IMR-90 (cell line): ENCODE measurements at regions not wholly inside any gene's neighbourhood (a gene's known extent, or its start where the extent isn't known, plus 50 kb on each side); places are given as distances from the start of the nearest gene placed in this dataset.

ENCODE experiments used
- ATAC-seq: fragments of 200-7000 bp; cut with Tn5 transposase; 2 replicates; pipeline ENCODE4 v1.9.1; 2020; ENCODE audit warnings: low read depth, mild to moderate bottlenecking, moderate library complexity
- BruUV-seq: library from RNA; stranded (reverse); fragments of 400-500 nt; replicated peaks from 2 replicates; lab custom pipeline; 2021; lab: Mats Ljungman, UMichigan
- CTCF ChIA-PET: fragments of 300-600 bp; formaldehyde crosslinking; extraction: SDS; loops from one replicate; lab custom pipeline; 2021; ENCODE audit warnings: antibody characterized with exemption; lab: Yijun Ruan, JAX
- POLR2A ChIA-PET: fragments of 300-600 bp; sonication (Branson Sonifier 250); formaldehyde crosslinking; loops from one replicate; lab custom pipeline; 2022; ENCODE audit warnings: antibody characterized with exemption; ENCODE audit not compliant: unreplicated experiment; lab: Charles Lee
- DNase-seq: peaks from one replicate; pipeline ENCODE4 v3.0.0; 2013
- H2AFZ ChIP-seq: replicated peaks from 2 replicates; pipeline ENCODE3; 2013; ENCODE audit warnings: low read length, mild to moderate bottlenecking; ENCODE audit not compliant: poor library complexity
- H2AK5ac ChIP-seq: 2 replicates; pipeline ENCODE4 v1.6.1; 2013; ENCODE audit warnings: low read depth, low read length, inconsistent platforms
- H2AK9ac ChIP-seq: replicated peaks from 2 replicates; pipeline ENCODE3; 2013; ENCODE audit warnings: mild to moderate bottlenecking, low read depth, low read length, moderate library complexity; ENCODE audit not compliant: poor library complexity
- H2BK120ac ChIP-seq: 2 replicates; pipeline ENCODE4 v1.6.1; 2013; ENCODE audit warnings: low read depth, low read length, inconsistent platforms
- H2BK15ac ChIP-seq: 3 replicates; pipeline ENCODE4 v1.6.1; 2013; ENCODE audit warnings: low read depth, low read length, inconsistent platforms
- H2BK20ac ChIP-seq: 2 replicates; pipeline ENCODE4 v1.6.1; 2013; ENCODE audit warnings: low read depth, mild to moderate bottlenecking, inconsistent platforms, low read length, moderate library complexity
- H2BK5ac ChIP-seq: 2 replicates; pipeline ENCODE4 v1.6.1; 2013; ENCODE audit warnings: mild to moderate bottlenecking, low read depth, low read length, inconsistent platforms; ENCODE audit not compliant: poor library complexity, severe bottlenecking
- H3K14ac ChIP-seq: replicated peaks from 2 replicates; pipeline ENCODE4 v1.6.1; 2013; ENCODE audit warnings: low read depth, low read length, inconsistent platforms
- H3K18ac ChIP-seq: 2 replicates; pipeline ENCODE4 v1.6.1; 2013; ENCODE audit warnings: low read depth, low read length, control low read depth
- H3K23ac ChIP-seq: 2 replicates; pipeline ENCODE4 v1.6.1; 2013; ENCODE audit warnings: low read depth, low read length, inconsistent platforms
- H3K27ac ChIP-seq: 2 replicates; pipeline ENCODE4 v1.5.1; 2013; ENCODE audit warnings: mild to moderate bottlenecking, control low read depth, low read length; ENCODE audit not compliant: insufficient read depth
- H3K27me3 ChIP-seq: 2 replicates; pipeline ENCODE4 v1.6.1; 2013; ENCODE audit warnings: low read length; ENCODE audit not compliant: control insufficient read depth, insufficient read depth
- H3K36me3 ChIP-seq: 2 replicates; pipeline ENCODE4 v1.6.1; 2013; ENCODE audit warnings: low read length, mixed read lengths; ENCODE audit not compliant: control insufficient read depth, insufficient read depth
- H3K4ac ChIP-seq: 2 replicates; pipeline ENCODE4 v1.6.1; 2013; ENCODE audit warnings: low read depth, low read length, inconsistent platforms
- H3K4me1 ChIP-seq: 2 replicates; pipeline ENCODE4 v1.6.1; 2013; ENCODE audit warnings: low read length, mixed read lengths; ENCODE audit not compliant: control insufficient read depth, insufficient read depth
- H3K4me2 ChIP-seq: 2 replicates; pipeline ENCODE4 v1.6.1; 2013; ENCODE audit warnings: low read depth, mild to moderate bottlenecking, control low read depth, low read length, moderate library complexity
- H3K4me3 ChIP-seq: 2 replicates; pipeline ENCODE4 v1.5.1; 2013; ENCODE audit warnings: low read depth, mild to moderate bottlenecking, control low read depth, low read length, moderate library complexity; ENCODE audit not compliant: insufficient read depth
- H3K56ac ChIP-seq: 2 replicates; pipeline ENCODE4 v1.6.1; 2013; ENCODE audit warnings: low read length, inconsistent platforms; ENCODE audit not compliant: insufficient read depth; ENCODE audit errors: extremely low read depth
- H3K79me1 ChIP-seq, 2 experiments: 2 replicates each; pipeline ENCODE4 v1.6.1; 2013; ENCODE audit warnings: low read length in 2 of 2, inconsistent platforms in 1 of 2, low read depth in 1 of 2
- H3K9ac ChIP-seq: 2 replicates; pipeline ENCODE4 v1.6.1; 2013; ENCODE audit warnings: low read depth, low read length, control low read depth
- H3K9me1 ChIP-seq: 2 replicates; pipeline ENCODE4 v1.6.1; 2013; ENCODE audit warnings: low read length, inconsistent platforms; ENCODE audit not compliant: insufficient read depth
- H3K9me3 ChIP-seq: 2 replicates; pipeline ENCODE4 v1.6.1; 2013; ENCODE audit warnings: low read length; ENCODE audit not compliant: control insufficient read depth, insufficient read depth
- H4K20me1 ChIP-seq: 2 replicates; pipeline ENCODE4 v1.6.1; 2013; ENCODE audit warnings: low read length, inconsistent platforms; ENCODE audit not compliant: insufficient read depth
- H4K5ac ChIP-seq: 2 replicates; pipeline ENCODE4 v1.6.1; 2013; ENCODE audit warnings: mild to moderate bottlenecking, low read depth, low read length, control low read depth
- H4K8ac ChIP-seq, 2 experiments: 2 replicates each; pipeline ENCODE4 v1.6.1; 2013; ENCODE audit warnings: low read depth in 2 of 2, low read length in 2 of 2, control low read depth in 1 of 2, inconsistent platforms in 1 of 2
- H4K91ac ChIP-seq: 2 replicates; pipeline ENCODE4 v1.6.1; 2013; ENCODE audit warnings: low read depth, low read length, inconsistent platforms; ENCODE audit not compliant: insufficient read depth
- BHLHE40 ChIP-seq: fragments of 150-350 bp; IDR thresholded peaks from 2 replicates; pipeline ENCODE4 v1.6.1; 2016; ENCODE audit warnings: mild to moderate bottlenecking, low read depth, low read length
- NFE2L2 ChIP-seq: fragments of 150-350 bp; IDR thresholded peaks from 2 replicates; pipeline ENCODE4 v1.6.1; 2016; ENCODE audit warnings: low read depth, mild to moderate bottlenecking, low read length
- SMC3 ChIP-seq: fragments of 150-350 bp; IDR thresholded peaks from 2 replicates; pipeline ENCODE4 v1.6.1; 2016; ENCODE audit warnings: low read depth, mild to moderate bottlenecking, antibody characterized with exemption, low read length, moderate library complexity
- WGBS, 2 experiments: methylation state at CpG; one replicate each; pipeline versions ENCODE4 v1.1.5 to v1.1.7; 2013; ENCODE audit warnings: missing lambda C conversion rate in 2 of 2; ENCODE audit not compliant: insufficient read length in 1 of 2; ENCODE audit errors: extremely low coverage in 2 of 2; 5-methylcytosine and 5-hydroxymethylcytosine counted together
- dilution Hi-C: fragments of 300-500 bp; cut with HindIII; formaldehyde crosslinking; loops from one replicate; pipeline ENCODE4 v1.14.3; 2018; ENCODE audit warnings: low sequenced_read_pairs; ENCODE audit not compliant: unreplicated experiment
- in situ Hi-C: fragments of 300-500 bp; cut with MboI; formaldehyde crosslinking; loops from 3 replicates; pipeline ENCODE4 v1.14.3; 2019; ENCODE audit warnings: low sequenced_read_pairs, inconsistent platforms, mixed read lengths
- intact Hi-C: fragments of 100-400 bp; cut with micrococcal nuclease; formaldehyde crosslinking; loops from 2 replicates; pipeline ENCODE4 v1.10.0; 2022

GRCh38 chr10:28250358-28250757 is 52.5 kb downstream of the MPP7 start:
- ATAC-seq (peak; percentile 58), DNase-seq (peak; percentile 66)
- Histone ChIP-seq H3K56ac (no peak overlapping the region), H2AK5ac (no peak overlapping the region), H2BK15ac (no peak overlapping the region), H3K4me2 (peak overlapping the region; percentile 82), H2BK120ac (no peak overlapping the region), H4K5ac (peak overlapping the region; percentile 35; the same call in 1 of the 2 replicates), H2AFZ (no peak overlapping the region), H3K36me3 (no peaks in the 10 kb centered on the region), H3K14ac (no peak overlapping the region), H3K9ac (no peak overlapping the region), H3K27me3 (peaks cover 3% of the 10 kb centered on the region; the same call in 1 of the 2 replicates), H3K18ac (no peak overlapping the region; the same call in 1 of the 2 replicates), H3K4me3 (no peak overlapping the region), H4K20me1 (no peaks in the 10 kb centered on the region), H2AK9ac (no peak overlapping the region), H3K4ac (no peak overlapping the region), H3K9me3 (no peaks in the 10 kb centered on the region), H2BK5ac (peak overlapping the region; percentile 56), H3K4me1 (peaks cover 5% of the 10 kb centered on the region; the same call in 1 of the 2 replicates), H3K23ac (no peak overlapping the region), H3K9me1 (no peaks in the 10 kb centered on the region), H2BK20ac (no peak overlapping the region), H4K8ac (no peak overlapping the region), H3K27ac (no peak overlapping the region), H4K91ac (no peak overlapping the region), H3K79me1 (no peaks in the 10 kb centered on the region)
- TF ChIP-seq BHLHE40 (peak; percentile 42; the same call in 1 of the 2 replicates), NFE2L2 (0 out of 2 replicates have a peak, but pooled peaks have one; percentile 3), SMC3 (no peak)
- dilution Hi-C loops: loop anchor here (25.0 kb wide), 1 partner anchor 137 kb away; no protein-coding TSS in a partner anchor
- intact Hi-C loops: loop anchor here (1.0 kb wide), 1 partner anchor 131 kb away; no protein-coding TSS in a partner anchor
- in situ Hi-C loops: loop anchor here (5.0 kb wide), 1 partner anchor 132 kb away; no protein-coding TSS in a partner anchor
- CTCF ChIA-PET: interaction anchor here (0.6 to 4.3 kb wide), 9 partner anchors 8 to 684 kb away, joined by 3 to 41 read pairs (median 4); no protein-coding TSS in a partner anchor
- BruUV-seq: no TSS peak
- WGBS, 2 experiments: 0% methylated on average over 3 of the region's 4 CpGs; no CpG with 5 or more reads in 1 of the 2 experiments
- POLR2A ChIA-PET: no interaction called here
